ENCODE measurements at regions not wholly inside any gene's neighbourhood (a gene's known extent, or its start where the extent isn't known, plus 50 kb on each side); places are given as distances from the start of the nearest gene placed in this dataset.

- H3K9me3 Mint-ChIP-seq, result peaks cover 13% of the 10 kb centered on the region
- no peak for DNase-seq
- H3K27ac Mint-ChIP-seq, result no peak overlapping the region
- H3K4me3 Mint-ChIP-seq, result no peak overlapping the region
- H3K36me3 Mint-ChIP-seq (ENCODE audit: low read depth), result no peaks in the 10 kb centered on the region
- TF ChIP-seq, protein P1, sequence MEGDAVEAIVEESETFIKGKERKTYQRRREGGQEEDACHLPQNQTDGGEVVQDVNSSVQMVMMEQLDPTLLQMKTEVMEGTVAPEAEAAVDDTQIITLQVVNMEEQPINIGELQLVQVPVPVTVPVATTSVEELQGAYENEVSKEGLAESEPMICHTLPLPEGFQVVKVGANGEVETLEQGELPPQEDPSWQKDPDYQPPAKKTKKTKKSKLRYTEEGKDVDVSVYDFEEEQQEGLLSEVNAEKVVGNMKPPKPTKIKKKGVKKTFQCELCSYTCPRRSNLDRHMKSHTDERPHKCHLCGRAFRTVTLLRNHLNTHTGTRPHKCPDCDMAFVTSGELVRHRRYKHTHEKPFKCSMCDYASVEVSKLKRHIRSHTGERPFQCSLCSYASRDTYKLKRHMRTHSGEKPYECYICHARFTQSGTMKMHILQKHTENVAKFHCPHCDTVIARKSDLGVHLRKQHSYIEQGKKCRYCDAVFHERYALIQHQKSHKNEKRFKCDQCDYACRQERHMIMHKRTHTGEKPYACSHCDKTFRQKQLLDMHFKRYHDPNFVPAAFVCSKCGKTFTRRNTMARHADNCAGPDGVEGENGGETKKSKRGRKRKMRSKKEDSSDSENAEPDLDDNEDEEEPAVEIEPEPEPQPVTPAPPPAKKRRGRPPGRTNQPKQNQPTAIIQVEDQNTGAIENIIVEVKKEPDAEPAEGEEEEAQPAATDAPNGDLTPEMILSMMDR (IDR thresholded peaks at IDR 0.05), result no peak
- H3K27me3 Mint-ChIP-seq (ENCODE audit: low read depth, poor library complexity), result peaks cover 3% of the 10 kb centered on the region
- peaks cover 5% of the 10 kb centered on the region for H3K4me1 Mint-ChIP-seq
These were observed 265.4 kb upstream of the ARHGAP20 start for GRCh38 chr11:110977661-110978060.

GRCh38 chr11:110974731-110975130 lies 262.5 kb upstream of the ARHGAP20 start:
- no peak overlapping the region for H3K4me3 Mint-ChIP-seq
- no peaks in the 10 kb centered on the region for H3K36me3 Mint-ChIP-seq (ENCODE audit: low read depth)
- DNase-seq, result no peak
- TF ChIP-seq, protein P1 (IDR thresholded peaks at IDR 0.05), result no peak
- peaks cover 13% of the 10 kb centered on the region for H3K9me3 Mint-ChIP-seq
- H3K4me1 Mint-ChIP-seq, result peaks cover 5% of the 10 kb centered on the region
- H3K27ac Mint-ChIP-seq, result no peak overlapping the region
- H3K27me3 Mint-ChIP-seq (ENCODE audit: low read depth, poor library complexity), result peaks cover 3% of the 10 kb centered on the region

DNA sequence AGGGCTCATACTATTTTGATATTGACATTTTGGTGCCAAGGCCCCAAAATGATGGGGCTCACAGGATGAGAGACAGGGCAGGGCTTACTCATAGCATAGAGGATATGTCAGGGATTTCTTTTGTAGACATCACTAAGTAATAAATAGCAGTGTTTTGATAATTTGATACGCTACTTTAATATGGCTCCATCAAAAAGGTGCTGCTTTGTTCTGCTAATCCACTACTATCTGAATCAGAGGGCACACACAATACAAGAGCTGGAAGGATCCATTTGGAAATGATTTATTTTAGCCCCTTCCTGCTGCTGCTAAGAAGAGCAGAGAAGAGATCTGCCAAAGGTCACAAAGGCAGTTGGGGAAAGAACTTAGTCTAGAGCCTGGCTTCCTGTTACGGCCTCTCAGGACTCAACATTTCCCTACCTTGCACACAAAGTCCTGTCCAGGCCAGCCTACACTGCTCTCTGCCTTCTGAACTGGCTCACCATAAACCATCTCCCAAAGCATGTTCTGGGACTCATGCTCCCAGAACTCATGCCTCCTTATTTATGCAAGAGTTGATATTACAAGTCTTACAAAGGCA lies 261.3 kb upstream of the ARHGAP20 start:
- TF ChIP-seq, protein P1 (IDR thresholded peaks at IDR 0.05), result no peak
- peak overlapping the region; percentile 36 for H3K27ac Mint-ChIP-seq
- H3K4me3 Mint-ChIP-seq, result no peak overlapping the region
- peaks cover 7% of the 10 kb centered on the region for H3K27me3 Mint-ChIP-seq (ENCODE audit: low read depth, poor library complexity)
- no peaks in the 10 kb centered on the region for H3K36me3 Mint-ChIP-seq (ENCODE audit: low read depth)
- H3K4me1 Mint-ChIP-seq, result peaks cover 5% of the 10 kb centered on the region
- peaks cover 9% of the 10 kb centered on the region for H3K9me3 Mint-ChIP-seq
- DNase-seq, result no peak

DNA sequence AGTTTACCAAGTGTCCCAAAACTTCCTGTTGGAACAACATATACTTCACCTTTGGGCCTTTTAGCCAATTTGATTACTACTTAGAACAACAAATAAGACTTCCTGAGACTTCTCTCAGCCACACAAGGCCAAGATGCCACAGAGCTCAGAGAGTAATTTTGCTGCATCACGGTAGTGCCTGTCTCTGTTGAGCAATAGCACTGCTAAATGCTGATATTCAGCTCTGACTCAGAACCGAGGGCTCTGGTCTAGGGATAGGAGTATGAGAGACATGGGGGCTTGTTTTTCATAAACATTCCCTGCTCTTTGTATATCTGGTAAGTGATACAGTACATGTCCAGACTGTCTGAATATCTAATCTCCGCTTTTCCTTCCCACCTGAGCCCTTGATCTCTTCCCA lies 260.4 kb upstream of the ARHGAP20 start:
- TF ChIP-seq, protein P1 (IDR thresholded peaks at IDR 0.05), result no peak
- peaks cover 7% of the 10 kb centered on the region for H3K27me3 Mint-ChIP-seq (ENCODE audit: low read depth, poor library complexity)
- H3K36me3 Mint-ChIP-seq (ENCODE audit: low read depth), result no peaks in the 10 kb centered on the region
- peaks cover 5% of the 10 kb centered on the region for H3K4me1 Mint-ChIP-seq
- H3K9me3 Mint-ChIP-seq, result peaks cover 4% of the 10 kb centered on the region
- H3K4me3 Mint-ChIP-seq, result no peak overlapping the region
- H3K27ac Mint-ChIP-seq, result no peak overlapping the region
- DNase-seq, result no peak

DNA sequence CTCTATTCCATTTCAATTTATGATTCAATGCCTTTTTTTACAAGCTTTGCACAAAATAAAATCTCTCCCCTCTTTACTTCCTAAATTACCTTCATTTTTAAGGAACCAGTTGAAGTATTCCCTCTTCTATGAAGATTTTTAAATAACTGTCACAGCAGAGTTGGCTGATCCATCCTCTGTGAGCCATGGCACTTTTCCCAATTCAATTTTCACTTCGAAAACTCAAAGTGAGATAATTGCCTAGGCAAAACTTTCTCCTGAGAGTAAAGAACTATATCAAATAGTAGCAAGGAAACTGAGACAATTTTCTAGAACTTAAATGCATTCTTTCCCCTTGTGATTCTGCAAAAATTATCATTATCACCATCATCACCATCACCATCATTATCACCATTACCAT lies 259.9 kb upstream of the ARHGAP20 start:
- Mint-ChIP-seq H3K36me3 (ENCODE audit: low read depth) (no peaks in the 10 kb centered on the region), H3K9me3 (peaks cover 2% of the 10 kb centered on the region), H3K27me3 (ENCODE audit: low read depth, poor library complexity) (peaks cover 7% of the 10 kb centered on the region), H3K27ac (no peak overlapping the region), H3K4me1 (peaks cover 5% of the 10 kb centered on the region), H3K4me3 (no peak overlapping the region)
- DNase-seq, result no peak
- TF ChIP-seq, protein P1 (IDR thresholded peaks at IDR 0.05), result no peak

DNA sequence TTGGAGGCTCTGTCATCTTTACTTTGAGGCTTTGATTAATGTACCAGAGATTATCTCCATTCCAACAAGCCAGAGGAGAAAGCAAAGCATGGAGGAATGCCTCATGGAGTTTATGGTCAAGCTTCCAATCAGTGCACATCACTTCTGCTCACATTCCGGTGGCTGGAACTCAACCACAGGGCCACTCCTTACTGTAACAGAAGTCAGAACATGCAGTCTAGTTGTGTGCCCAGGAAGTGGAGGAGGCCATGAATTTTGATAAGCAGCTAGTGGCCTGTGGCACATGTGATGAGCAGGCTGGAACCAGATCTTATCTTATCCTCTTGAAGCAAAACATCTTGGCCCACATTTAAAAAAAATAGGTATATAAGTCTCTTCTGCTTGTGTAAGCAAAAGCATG lies 258.9 kb upstream of the ARHGAP20 start:
- TF ChIP-seq, protein P1 (IDR thresholded peaks at IDR 0.05), result no peak
- no peak overlapping the region for H3K27ac Mint-ChIP-seq
- H3K36me3 Mint-ChIP-seq (ENCODE audit: low read depth), result no peaks in the 10 kb centered on the region
- no peaks in the 10 kb centered on the region for H3K9me3 Mint-ChIP-seq
- no peak overlapping the region for H3K4me3 Mint-ChIP-seq
- H3K4me1 Mint-ChIP-seq, result peaks cover 5% of the 10 kb centered on the region
- DNase-seq, result no peak
- peaks cover 7% of the 10 kb centered on the region for H3K27me3 Mint-ChIP-seq (ENCODE audit: low read depth, poor library complexity)
